Lung (tissue), 11 donors: ENCODE measurements at regions not wholly inside any gene's neighbourhood (a gene's known extent, or its start where the extent isn't known, plus 50 kb on each side); places are given as distances from the start of the nearest gene placed in this dataset.
"Not testable (repeated sequence)": the region's sequence is repeated elsewhere in the genome, so short reads cannot be mapped to it uniquely, and the experiment has no call there.

Source experiments
- ATAC-seq: fragments of 200-7000 bp; cut with Tn5 transposase; one replicate; pipeline ENCODE4 v1.9.1; 2020; ENCODE audit warnings: moderate number of reproducible peaks; ENCODE audit not compliant: insufficient read depth, low FRiP score
- DNase-seq, 3 donors: peaks; one replicate each; pipeline ENCODE4 v3.0.0-alpha.2; 2013 to 2017
- H3K27ac ChIP-seq, 2 donors: one replicate each; pipeline ENCODE4 v1.5.1; 2013; ENCODE audit warnings: mild to moderate bottlenecking in 2 of 2, moderate library complexity in 2 of 2, control low read depth in 1 of 2, inconsistent platforms in 1 of 2, low read depth in 1 of 2, low read length in 1 of 2
- H3K27me3 ChIP-seq, 3 donors: one replicate each; pipeline ENCODE4 v1.5.1; 2013; ENCODE audit warnings: low read length in 2 of 3; ENCODE audit not compliant: control insufficient read depth in 3 of 3, insufficient read depth in 3 of 3
- H3K36me3 ChIP-seq, 4 donors: one replicate each; pipeline ENCODE4 v1.5.1; 2013; ENCODE audit warnings: low read length in 4 of 4, mild to moderate bottlenecking in 1 of 4, moderate library complexity in 1 of 4; ENCODE audit not compliant: control insufficient read depth in 4 of 4, insufficient read depth in 4 of 4
- H3K4me1 ChIP-seq, 5 donors: one replicate each; pipeline ENCODE4 v1.5.1; 2013; ENCODE audit warnings: low read length in 5 of 5, mild to moderate bottlenecking in 2 of 5, moderate library complexity in 1 of 5; ENCODE audit not compliant: control insufficient read depth in 5 of 5, insufficient read depth in 5 of 5
- H3K4me3 ChIP-seq: one replicate; pipeline ENCODE4 v1.5.1; 2013; ENCODE audit warnings: mild to moderate bottlenecking, control low read depth, moderate library complexity
- H3K9ac ChIP-seq, 2 donors: one replicate each; pipeline ENCODE4 v1.5.1; 2013; ENCODE audit warnings: low read length in 2 of 2, control low read depth in 1 of 2; ENCODE audit not compliant: insufficient read depth in 1 of 2
- H3K9me3 ChIP-seq, 4 donors: one replicate each; pipeline ENCODE4 v1.5.1; 2013; ENCODE audit warnings: low read length in 3 of 4, mild to moderate bottlenecking in 1 of 4, moderate library complexity in 1 of 4; ENCODE audit not compliant: control insufficient read depth in 4 of 4, insufficient read depth in 3 of 4
- CTCF ChIP-seq: IDR thresholded peaks from 2 replicates; pipeline ENCODE4 v1.5.1; 2012; ENCODE audit warnings: mild to moderate bottlenecking; ENCODE audit errors: control extremely low read depth, extremely low read depth
- WGBS, 2 donors: extraction: QIAGEN DNeasy Blood & Tissue Kit; methylation state at CpG; one replicate each; pipeline ENCODE4 v1.1.7; 2013; 5-methylcytosine and 5-hydroxymethylcytosine counted together
- donor health status: control.
- donor health status: control.
- donor health status: Bipolar disorder and iron deficiency.
- donor health status: healthy.
- donor health status: DM: yes; HTN: yes; CAD: no.

GRCh38 chr3:139112230-139112558 lies 67.5 kb upstream of the PRR23C start:
- Histone ChIP-seq H3K4me3 (no peak overlapping the region), H3K27me3 (peaks cover 0 to 4% (median 0%) of the 10 kb centered on the region in 3 donors), H3K36me3 (no peaks in the 10 kb centered on the region), H3K9ac (no peak overlapping the region), H3K27ac (no peak overlapping the region), H3K9me3 (no peaks in the 10 kb centered on the region), H3K4me1 (no peaks in the 10 kb centered on the region)
- DNase-seq (no peak), ATAC-seq (no peak)
- TF ChIP-seq CTCF = no peak
- WGBS, 2 donors = 0 to 1% methylated on average over 1 of the region's 1 CpG

- Histone ChIP-seq H3K27ac (no peak overlapping the region), H3K4me3 (no peak overlapping the region), H3K9me3 (no peaks in the 10 kb centered on the region), H3K36me3 (no peaks in the 10 kb centered on the region), H3K9ac (no peak overlapping the region), H3K4me1 (no peaks in the 10 kb centered on the region), H3K27me3 (peaks cover 0 to 4% (median 0%) of the 10 kb centered on the region in 3 donors)
- TF ChIP-seq CTCF = no peak
- no peak for DNase-seq
- no peak for ATAC-seq
- 68 to 70% methylated on average over 7 of the region's 7 CpGs for WGBS, 2 donors
Measured at GRCh38 chr3:139113231-139113992, 68.7 kb upstream of the PRR23C start.

GRCh38 chr3:139113993-139114375 lies 69.3 kb upstream of the PRR23C start:
- Histone ChIP-seq H3K9ac (no peak overlapping the region), H3K9me3 (no peaks in the 10 kb centered on the region), H3K36me3 (no peaks in the 10 kb centered on the region), H3K4me1 (no peaks in the 10 kb centered on the region), H3K27ac (no peak overlapping the region), H3K4me3 (no peak overlapping the region), H3K27me3 (peaks cover 0 to 4% (median 0%) of the 10 kb centered on the region in 3 donors)
- TF ChIP-seq CTCF = no peak
- ATAC-seq (no peak), DNase-seq (no peak)
- WGBS, 2 donors = 88% methylated on average over 4 of the region's 4 CpGs

- not testable (repeated sequence) for DNase-seq
Measured at GRCh38 chr3:139116631-139117030, 71.9 kb upstream of the PRR23C start.

More at GRCh38 chr3:139116631-139117030, 71.9 kb upstream of the PRR23C start:
- H3K27ac ChIP-seq, ATAC-seq, H3K4me1 ChIP-seq, H3K9ac ChIP-seq, H3K27me3 ChIP-seq, H3K4me3 ChIP-seq, H3K9me3 ChIP-seq, H3K36me3 ChIP-seq: not testable (repeated sequence)
- 94 to 96% methylated on average over 7 of the region's 7 CpGs for WGBS, 2 donors
